Adipocyte (in vitro differentiated cells): ENCODE measurements at regions not wholly inside any gene's neighbourhood (a gene's known extent, or its start where the extent isn't known, plus 50 kb on each side); places are given as distances from the start of the nearest gene placed in this dataset.

ENCODE experiments used
- DNase-seq: peaks from one replicate; pipeline ENCODE4 v3.0.0-alpha.2; 2015; ENCODE audit warnings: low read depth
- H3K27me3 ChIP-seq: replicated peaks from 2 replicates; pipeline ENCODE4 v1.7.0; 2013; ENCODE audit warnings: mild to moderate bottlenecking, low read length, moderate library complexity; ENCODE audit not compliant: control insufficient read depth, insufficient read depth
- H3K36me3 ChIP-seq: 2 replicates; pipeline ENCODE4 v1.7.0; 2013; ENCODE audit warnings: low read length, mild to moderate bottlenecking, moderate library complexity; ENCODE audit not compliant: control insufficient read depth, insufficient read depth, severe bottlenecking
- H3K4me1 ChIP-seq: 2 replicates; pipeline ENCODE4 v1.7.0; 2013; ENCODE audit warnings: mild to moderate bottlenecking, low read length, moderate library complexity; ENCODE audit not compliant: control insufficient read depth, insufficient read depth
- H3K4me3 ChIP-seq: 2 replicates; pipeline ENCODE4 v1.7.0; 2013; ENCODE audit warnings: mild to moderate bottlenecking, low read length, moderate library complexity
- H3K9ac ChIP-seq: 2 replicates; pipeline ENCODE4 v1.7.0; 2013; ENCODE audit warnings: mild to moderate bottlenecking, low read length, moderate library complexity
- H3K9me3 ChIP-seq: 2 replicates; pipeline ENCODE4 v1.7.0; 2013; ENCODE audit warnings: mild to moderate bottlenecking, low read length, moderate library complexity; ENCODE audit not compliant: control insufficient read depth

DNA sequence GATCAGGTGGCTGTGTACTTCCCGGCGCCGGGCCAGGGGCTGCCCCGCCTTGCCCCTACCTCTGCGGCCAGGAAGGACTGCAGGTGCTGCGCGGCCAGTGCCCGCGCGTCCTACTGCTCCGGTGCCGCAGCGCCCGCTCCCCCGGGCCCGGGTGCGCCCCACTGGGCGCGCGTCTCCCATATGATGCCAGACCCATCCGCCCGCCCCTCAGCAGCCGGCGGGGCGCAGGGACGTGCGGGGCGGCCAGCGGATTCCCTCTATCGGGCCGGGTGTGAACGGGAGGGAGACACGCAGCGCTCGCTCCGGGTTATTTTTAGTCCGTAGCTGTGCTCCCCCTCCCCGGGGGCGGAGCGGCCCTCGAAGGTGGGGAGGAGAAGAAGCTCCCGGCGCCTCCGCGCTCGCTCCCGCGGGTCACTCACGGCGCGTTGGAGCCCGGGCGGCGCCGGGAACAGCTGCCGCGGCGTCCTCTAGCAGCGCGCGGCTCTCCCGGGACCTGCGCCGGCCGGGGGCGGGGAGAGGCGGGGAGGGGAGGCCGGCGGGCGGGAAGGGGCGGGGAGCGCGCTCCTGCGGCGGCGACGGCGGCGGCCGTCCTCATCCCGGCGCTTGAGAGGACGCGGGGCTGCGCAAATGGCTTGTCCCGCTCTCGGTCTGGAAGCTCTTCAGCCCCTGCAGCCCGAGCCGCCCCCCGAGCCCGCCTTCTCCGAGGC is 103.6 kb downstream of the UCHL1 start:
- Histone ChIP-seq H3K4me3 (peak overlapping the region; percentile 82), H3K27me3 (no peaks in the 10 kb centered on the region), H3K9me3 (no peaks in the 10 kb centered on the region), H3K9ac (peak overlapping the region; percentile 72), H3K36me3 (no peaks in the 10 kb centered on the region), H3K4me1 (peaks cover 39% of the 10 kb centered on the region)
- DNase-seq, result peak; percentile 82

DNA sequence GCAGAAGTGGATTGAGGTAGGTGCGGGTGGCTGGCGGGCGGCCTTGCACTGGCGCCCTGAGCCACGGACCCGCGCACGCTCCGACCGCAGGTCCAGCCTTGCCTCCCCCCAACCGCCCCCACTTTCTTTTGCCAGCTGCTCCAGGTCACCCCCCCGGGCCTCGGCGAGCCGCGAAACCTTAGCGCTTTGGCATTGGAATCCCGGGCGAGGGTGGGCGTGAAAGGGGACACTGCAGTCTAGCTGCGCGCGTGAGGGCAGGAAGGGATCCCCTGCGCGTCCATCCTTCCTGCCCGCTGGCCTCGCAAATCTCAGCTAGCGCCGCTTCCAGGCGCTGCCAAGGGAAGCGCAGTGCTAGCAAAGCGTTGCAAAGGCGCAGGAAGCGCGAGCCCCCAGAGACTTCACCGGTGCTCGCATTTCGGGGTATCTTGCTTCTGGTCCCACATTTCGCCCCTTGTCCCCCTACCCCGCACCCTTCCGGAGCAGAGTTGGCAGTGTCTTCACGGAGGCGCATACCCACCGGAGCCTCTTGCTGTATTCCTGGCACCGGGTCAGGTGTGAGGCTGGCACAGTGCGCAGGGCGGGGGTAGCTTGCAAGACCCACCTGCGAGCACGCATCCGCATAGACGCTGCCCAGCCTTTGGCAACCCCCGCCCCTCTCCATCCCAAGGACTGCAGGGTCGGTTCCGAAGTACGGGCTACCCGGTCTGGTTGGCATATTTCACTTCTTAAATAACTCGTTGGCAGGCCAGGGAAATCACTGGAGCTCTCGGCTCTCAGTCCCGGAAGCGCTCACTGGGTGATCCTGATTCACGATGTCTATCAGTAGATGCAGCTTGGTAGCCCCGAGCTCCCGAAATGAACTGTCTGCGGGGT is 104.4 kb downstream of the UCHL1 start:
- DNase-seq, result peak; percentile 65
- Histone ChIP-seq H3K4me3 (peak overlapping the region; percentile 82), H3K9ac (peak overlapping the region; percentile 72), H3K4me1 (peaks cover 39% of the 10 kb centered on the region), H3K27me3 (no peaks in the 10 kb centered on the region), H3K9me3 (no peaks in the 10 kb centered on the region), H3K36me3 (no peaks in the 10 kb centered on the region)

DNA sequence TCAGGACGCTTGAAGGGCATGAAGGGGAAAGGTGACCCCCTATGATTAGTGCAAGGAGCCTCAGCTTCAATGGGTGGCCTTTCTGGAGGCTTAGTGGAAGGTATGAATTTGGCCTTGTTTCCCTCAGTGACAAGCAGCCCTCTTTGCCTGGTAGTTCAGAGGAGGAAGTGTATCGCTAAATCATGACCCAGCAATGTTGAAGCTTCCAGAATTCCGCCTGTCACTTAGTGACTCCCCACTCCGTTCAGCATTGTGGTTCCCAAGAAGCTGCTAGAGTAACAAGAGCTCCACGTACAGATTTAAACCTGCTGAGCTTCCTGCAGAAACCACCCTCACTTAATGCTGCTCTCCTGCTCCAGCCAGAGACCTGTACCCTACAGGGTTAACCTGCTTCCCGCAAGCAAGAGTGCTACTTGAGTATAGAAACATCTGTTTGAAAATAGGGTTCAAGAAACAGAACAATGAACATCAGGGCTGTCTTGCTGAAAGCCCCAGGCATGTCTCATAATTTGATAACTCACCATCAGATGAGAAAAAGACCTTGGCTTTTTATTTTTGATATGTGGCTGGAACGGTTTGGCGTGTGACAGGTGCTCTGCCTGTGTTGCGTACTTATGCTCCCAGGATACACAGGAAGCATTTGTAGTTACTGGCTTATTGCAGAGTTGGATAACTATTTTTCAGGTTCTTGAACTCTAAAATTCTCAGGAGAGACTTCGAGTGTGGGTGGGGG is 105.2 kb downstream of the UCHL1 start:
- no peaks in the 10 kb centered on the region for H3K9me3 ChIP-seq
- H3K27me3 ChIP-seq, result no peaks in the 10 kb centered on the region
- no peaks in the 10 kb centered on the region for H3K36me3 ChIP-seq
- no peak for DNase-seq
- peaks cover 39% of the 10 kb centered on the region for H3K4me1 ChIP-seq
- peak overlapping the region; percentile 82 for H3K4me3 ChIP-seq
- peak overlapping the region; percentile 72 for H3K9ac ChIP-seq

DNA sequence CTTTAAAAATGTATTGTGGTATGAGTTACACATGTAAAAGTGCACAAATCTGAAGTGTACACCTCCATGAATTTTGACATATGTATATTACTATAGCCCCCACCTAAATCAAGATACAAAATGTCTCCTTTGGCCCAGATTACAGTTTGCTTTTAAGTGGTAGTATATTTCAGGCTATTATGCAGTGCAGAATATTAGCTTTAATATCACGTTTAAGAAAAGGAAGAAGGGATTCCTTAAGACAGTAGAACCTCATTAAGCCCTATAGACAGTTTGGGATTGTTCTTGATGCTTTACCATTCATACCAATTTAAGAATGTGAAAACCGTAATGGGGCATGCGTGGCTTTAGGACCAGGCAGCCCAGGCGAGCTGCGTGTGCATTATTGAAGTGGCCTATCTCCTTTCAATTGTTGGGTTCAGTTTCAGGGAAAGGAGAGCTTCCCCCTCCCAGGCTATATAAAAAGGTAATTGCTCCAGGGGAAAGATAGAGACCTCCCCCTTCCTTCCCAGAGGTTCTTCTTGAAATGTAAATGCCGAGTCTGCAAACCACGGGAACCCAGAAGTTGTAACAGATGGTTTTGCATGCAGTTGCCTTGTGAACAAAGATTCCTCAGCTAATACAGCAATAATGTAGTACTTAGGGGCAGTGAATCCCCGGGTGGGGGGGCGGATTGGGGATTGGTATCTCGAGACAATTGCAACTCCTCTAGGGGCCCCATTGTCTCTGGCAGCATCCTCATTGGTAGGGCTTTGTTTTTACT is 106.1 kb downstream of the UCHL1 start:
- H3K9ac ChIP-seq, result peak overlapping the region; percentile 12
- H3K27me3 ChIP-seq, result no peaks in the 10 kb centered on the region
- DNase-seq, result no peak
- no peaks in the 10 kb centered on the region for H3K36me3 ChIP-seq
- H3K4me1 ChIP-seq, result peaks cover 39% of the 10 kb centered on the region
- H3K9me3 ChIP-seq, result no peaks in the 10 kb centered on the region
- peak overlapping the region; percentile 60 for H3K4me3 ChIP-seq

DNA sequence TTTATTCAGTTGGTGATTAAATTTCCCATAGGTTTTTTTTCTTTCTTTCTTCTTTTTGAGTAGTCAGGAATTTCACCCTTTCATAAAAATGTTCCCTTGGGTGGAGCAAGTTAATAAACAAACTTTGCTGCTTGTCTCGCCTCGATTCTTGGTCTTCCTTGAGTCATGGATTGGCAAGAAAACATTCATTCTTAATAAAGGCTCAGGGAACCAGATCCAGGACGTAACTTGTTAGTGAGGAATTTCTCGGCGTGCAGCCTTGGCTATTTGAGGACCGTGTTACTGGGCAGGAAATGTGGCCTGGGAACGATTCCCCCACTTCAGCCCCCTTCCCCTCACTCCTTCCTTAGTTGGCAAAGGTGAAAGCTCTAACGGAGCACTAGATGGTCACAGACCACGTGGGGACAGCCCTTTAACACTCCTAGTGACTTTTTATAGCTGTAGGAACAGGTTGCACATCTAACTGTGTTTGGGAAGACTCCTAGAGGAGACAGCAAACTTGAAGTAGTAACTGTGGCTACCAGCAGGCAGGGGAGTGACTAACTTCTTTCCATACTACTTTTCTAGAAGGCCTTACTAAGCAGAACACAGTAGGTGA is 106.8 kb downstream of the UCHL1 start:
- H3K27me3 ChIP-seq, result no peaks in the 10 kb centered on the region
- H3K9ac ChIP-seq, result peak overlapping the region; percentile 12
- H3K4me3 ChIP-seq, result peak overlapping the region; percentile 60
- no peaks in the 10 kb centered on the region for H3K9me3 ChIP-seq
- no peaks in the 10 kb centered on the region for H3K36me3 ChIP-seq
- peaks cover 39% of the 10 kb centered on the region for H3K4me1 ChIP-seq
- DNase-seq, result peak; percentile 73

DNA sequence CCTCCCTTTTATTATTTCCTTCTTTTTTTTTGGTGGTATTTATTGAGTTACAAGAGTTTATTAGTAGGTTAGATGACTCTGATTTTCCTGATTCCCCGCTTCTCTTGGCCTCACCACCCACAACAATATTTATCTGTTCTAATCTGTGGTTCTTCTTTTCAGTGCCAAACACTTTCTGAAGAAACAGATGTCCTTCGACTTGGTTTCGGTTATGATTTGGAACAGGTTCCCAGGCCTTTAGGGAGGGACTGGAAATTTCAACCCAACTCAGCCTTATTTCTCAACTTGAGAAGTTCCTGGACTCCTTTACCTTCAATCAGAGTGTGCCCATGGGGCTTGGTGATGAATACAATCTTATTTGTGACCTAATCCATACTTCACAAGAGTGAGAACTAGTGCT is 108.1 kb downstream of the UCHL1 start:
- peak; percentile 25 for DNase-seq

DNA sequence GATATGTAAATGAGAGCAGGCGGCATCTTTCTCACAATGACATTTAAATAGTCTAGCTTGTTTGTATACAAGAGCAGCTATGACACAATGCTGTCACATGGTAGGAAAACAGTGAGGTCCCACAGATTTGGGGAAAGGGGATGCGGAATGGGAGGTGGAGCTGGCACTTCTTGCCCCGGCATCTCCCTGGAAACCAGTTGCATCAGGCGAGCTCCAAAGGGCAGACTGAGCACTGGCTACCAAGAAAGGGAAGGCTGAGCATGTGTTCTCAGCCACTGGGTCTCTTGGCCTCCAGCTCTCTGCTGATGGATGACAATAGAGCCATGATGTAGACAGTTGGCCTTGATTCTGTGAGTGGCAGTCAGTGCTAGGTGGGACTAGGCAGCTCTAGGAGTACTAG is 109.0 kb downstream of the UCHL1 start:
- Histone ChIP-seq H3K9me3 (no peaks in the 10 kb centered on the region), H3K27me3 (peaks cover 5% of the 10 kb centered on the region), H3K4me3 (no peak overlapping the region), H3K36me3 (no peaks in the 10 kb centered on the region), H3K4me1 (peaks cover 39% of the 10 kb centered on the region), H3K9ac (no peak overlapping the region)
- DNase-seq, result no peak

More for the DNA sequence above, 108.1 kb downstream of the UCHL1 start:
- no peak overlapping the region for H3K4me3 ChIP-seq
- no peaks in the 10 kb centered on the region for H3K36me3 ChIP-seq
- H3K9me3 ChIP-seq, result no peaks in the 10 kb centered on the region
- H3K4me1 ChIP-seq, result peaks cover 39% of the 10 kb centered on the region
- H3K27me3 ChIP-seq, result peaks cover 4% of the 10 kb centered on the region
- no peak overlapping the region for H3K9ac ChIP-seq

DNA sequence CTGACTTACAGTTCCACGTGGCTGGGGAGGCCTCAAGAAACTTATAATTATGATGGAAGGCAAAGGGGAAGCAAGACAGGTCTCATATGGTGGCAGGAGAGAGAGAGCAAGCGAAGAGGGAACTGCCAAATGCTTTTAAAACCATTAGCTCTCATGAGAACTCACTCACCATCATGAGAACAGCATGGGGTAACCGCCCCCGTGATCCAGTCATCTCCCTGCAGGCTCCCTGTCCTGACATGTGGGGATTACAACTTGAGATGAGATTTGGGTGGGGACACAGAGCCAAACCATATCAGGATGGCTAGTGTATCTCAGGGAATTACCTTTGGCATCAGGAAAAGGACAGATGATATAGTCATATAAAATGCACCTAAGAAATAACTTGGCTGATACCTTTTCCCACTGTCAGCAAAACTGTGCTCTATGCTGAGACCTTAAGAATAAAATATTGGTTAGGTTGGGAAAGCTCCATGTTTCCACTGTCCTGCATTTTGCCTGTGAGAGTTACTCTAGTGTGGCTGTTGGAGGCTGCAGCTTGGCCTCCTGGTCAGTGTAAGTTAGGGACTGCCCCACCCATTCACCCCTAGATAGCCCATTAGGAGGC is 110.3 kb downstream of the UCHL1 start:
- H3K9me3 ChIP-seq, result no peaks in the 10 kb centered on the region
- DNase-seq, result no peak
- H3K27me3 ChIP-seq, result peaks cover 5% of the 10 kb centered on the region
- peaks cover 32% of the 10 kb centered on the region for H3K4me1 ChIP-seq
- H3K4me3 ChIP-seq, result no peak overlapping the region
- no peak overlapping the region for H3K9ac ChIP-seq
- no peaks in the 10 kb centered on the region for H3K36me3 ChIP-seq

DNA sequence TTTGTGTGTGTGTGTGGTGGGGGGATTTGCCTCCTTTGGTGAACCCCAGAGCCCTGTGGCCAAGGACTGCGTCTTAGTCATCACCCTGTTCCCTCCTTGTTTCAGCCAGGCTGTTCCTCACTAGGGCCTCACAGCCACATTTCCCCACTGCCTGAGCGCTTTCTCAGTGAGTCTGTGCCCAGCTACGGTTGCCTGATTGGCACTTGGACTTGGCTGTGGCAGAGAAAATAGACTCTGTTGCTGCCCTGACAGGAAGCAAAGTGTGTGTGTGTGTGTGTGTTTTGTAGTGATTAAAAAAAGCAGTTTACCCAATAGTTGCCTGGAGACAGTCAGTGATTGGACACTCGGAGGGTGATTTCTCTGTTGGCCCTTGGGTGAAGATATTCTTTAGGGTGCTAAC is 113.0 kb downstream of the UCHL1 start:
- H3K27me3 ChIP-seq, result peaks cover 5% of the 10 kb centered on the region
- peaks cover 6% of the 10 kb centered on the region for H3K4me1 ChIP-seq
- H3K36me3 ChIP-seq, result no peaks in the 10 kb centered on the region
- H3K9ac ChIP-seq, result no peak overlapping the region
- no peaks in the 10 kb centered on the region for H3K9me3 ChIP-seq
- no peak overlapping the region for H3K4me3 ChIP-seq
- no peak for DNase-seq

DNA sequence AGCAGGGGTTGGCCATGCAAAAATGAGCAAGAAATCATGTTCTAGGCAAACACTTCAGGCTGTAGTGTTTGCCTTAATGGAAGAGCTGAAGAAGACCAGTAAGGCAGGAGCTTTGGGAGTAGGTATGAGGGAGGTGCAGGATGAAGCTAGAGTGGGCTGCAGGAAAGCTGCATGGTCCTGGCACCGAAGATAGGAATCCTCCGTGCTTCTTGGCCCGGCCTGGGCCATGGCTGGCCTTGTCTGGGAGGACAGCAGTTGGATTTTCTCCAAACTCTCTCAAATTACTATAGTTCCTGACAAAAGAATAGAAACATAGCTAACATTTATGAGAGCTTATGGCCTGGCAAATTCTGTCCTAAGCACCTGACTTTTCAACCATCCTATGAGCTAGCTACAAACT is 116.5 kb downstream of the UCHL1 start:
- DNase-seq, result no peak
- Histone ChIP-seq H3K9me3 (no peaks in the 10 kb centered on the region), H3K4me1 (no peaks in the 10 kb centered on the region), H3K9ac (no peak overlapping the region), H3K27me3 (peaks cover 5% of the 10 kb centered on the region), H3K36me3 (no peaks in the 10 kb centered on the region), H3K4me3 (no peak overlapping the region)
